ENCODE measurements at regions not wholly inside any gene's neighbourhood (a gene's known extent, or its start where the extent isn't known, plus 50 kb on each side); places are given as distances from the start of the nearest gene placed in this dataset.

- H2AFZ ChIP-seq (ENCODE audit: low read depth, low read length) = no peak overlapping the region
- H3K9ac ChIP-seq (ENCODE audit: insufficient read depth in 1 of 2, low read depth in 2 of 2, low read length in 2 of 2) = no peak overlapping the region
- H3K9me1 ChIP-seq (ENCODE audit: control insufficient read depth, insufficient read depth, low read length) = no peaks in the 10 kb centered on the region
- H3K27me3 ChIP-seq (ENCODE audit: control insufficient read depth in 2 of 2, insufficient read depth in 2 of 2, low read length in 2 of 2) = no peaks in the 10 kb centered on the region
- no peaks in the 10 kb centered on the region for H3K9me3 ChIP-seq (replicated peaks; ENCODE audit: control insufficient read depth, insufficient read depth, low read depth, low read length)
- H3K27ac ChIP-seq (ENCODE audit: extremely low read depth, low read depth, low read length) = no peak overlapping the region
- H3K4me3 ChIP-seq = no peak overlapping the region
- ChIA-PET POLR2A (no interaction called here), CTCF (ENCODE audit: low intra/inter-chr PET ratio) (no interaction called here)
- no peaks in the 10 kb centered on the region for H3K4me1 ChIP-seq (replicated peaks in 1 of 2; ENCODE audit: control insufficient read depth in 2 of 2, insufficient read depth in 2 of 2, low read length in 2 of 2)
- in situ Hi-C loops (cut with MboI) (no loop called here), intact Hi-C loops (cut with micrococcal nuclease) (no loop called here)
- no peaks in the 10 kb centered on the region for H3K36me3 ChIP-seq (ENCODE audit: control insufficient read depth, insufficient read depth, low read length)
- no peak for FAIRE-seq
- no peak for DNase-seq (ENCODE audit: extremely low read depth in 1 of 4, low spot score in 3 of 4)
- H3K4me2 ChIP-seq (ENCODE audit: insufficient read depth, low read length) = no peak overlapping the region
- H3K79me2 ChIP-seq (ENCODE audit: control insufficient read depth, insufficient read depth, low read length) = no peaks in the 10 kb centered on the region
- BruUV-seq (replicated peaks) = no TSS peak
- H4K20me1 ChIP-seq (replicated peaks; ENCODE audit: control insufficient read depth, insufficient read depth, low read length) = no peaks in the 10 kb centered on the region
- 3% methylated on average over 2 of the region's 2 CpGs for WGBS (ENCODE audit: insufficient coverage, low coverage, missing lambda C conversion rate)
- ATAC-seq = no peak
- no peak for TF ChIP-seq ZBED1 (IDR thresholded peaks at IDR 0.05)
- no peak for TF ChIP-seq L3MBTL2 (IDR thresholded peaks at IDR 0.05)
- TF ChIP-seq ZFP1 (CRISPR knock-in tag; IDR thresholded peaks at IDR 0.05) = no peak
- TF ChIP-seq SNRNP70 (optimal IDR thresholded peaks at IDR 0.05; ENCODE audit: low read depth, low read length) = no peak
- 0 out of 2 replicates have a peak, but pooled peaks have one; percentile 9 for TF ChIP-seq C11orf30 (IDR thresholded peaks at IDR 0.05; ENCODE audit: low read depth)
- no peak for TF ChIP-seq ZBTB9 (CRISPR knock-in tag; IDR thresholded peaks at IDR 0.05)
- TF ChIP-seq SETDB1 (IDR thresholded peaks at IDR 0.05; ENCODE audit: low read length) = no peak
- no peak for TF ChIP-seq CHD2 (IDR thresholded peaks at IDR 0.05; ENCODE audit: low read depth, low read length)
- no peak for TF ChIP-seq TEAD1 (CRISPR knock-in tag; IDR thresholded peaks at IDR 0.05)
- peak; percentile 38; the same call in 1 of the 2 replicates for TF ChIP-seq ZNF316 (IDR thresholded peaks at IDR 0.05)
- TF ChIP-seq CREBBP (IDR thresholded peaks at IDR 0.05; ENCODE audit: low read depth, low read length) = no peak
- no peak for TF ChIP-seq VEZF1 (CRISPR knock-in tag; IDR thresholded peaks at IDR 0.05)
- no peak for TF ChIP-seq ZNF586 (CRISPR knock-in tag; conservative IDR thresholded peaks at IDR 0.05)
- TF ChIP-seq MNT (conservative IDR thresholded peaks at IDR 0.05) = no peak
- peak; percentile 65 for TF ChIP-seq MAFF (IDR thresholded peaks at IDR 0.05; ENCODE audit: low read length)
- TF ChIP-seq GABPB2 (CRISPR knock-in tag; conservative IDR thresholded peaks at IDR 0.05) = no peak
- no peak for TF ChIP-seq ZNF140 (CRISPR knock-in tag; IDR thresholded peaks at IDR 0.05)
- TF ChIP-seq ZNF174 (CRISPR knock-in tag; IDR thresholded peaks at IDR 0.05) = no peak
- TF ChIP-seq ZNF133 (CRISPR knock-in tag; IDR thresholded peaks at IDR 0.05) = no peak
- no peak for TF ChIP-seq CBX1 (IDR thresholded peaks at IDR 0.05; ENCODE audit: low read depth)
- TF ChIP-seq ZNF589 (CRISPR knock-in tag; IDR thresholded peaks at IDR 0.05; ENCODE audit: low read depth) = no peak
- TF ChIP-seq COPS2 (conservative IDR thresholded peaks at IDR 0.05) = no peak
- peak; percentile 59 for TF ChIP-seq MAFK (IDR thresholded peaks at IDR 0.05; ENCODE audit: low read length)
- no peak for TF ChIP-seq CEBPB (tag; IDR thresholded peaks at IDR 0.05)
These were observed 974.5 kb upstream of the HS3ST1 start for GRCh38 chr4:12403175-12403574.

Data from K562 (cell line).